NT2/D1 (cell line): ENCODE measurements at regions not wholly inside any gene's neighbourhood (a gene's known extent, or its start where the extent isn't known, plus 50 kb on each side); places are given as distances from the start of the nearest gene placed in this dataset.

ENCODE experiments used
- DNase-seq: peaks from one replicate; pipeline ENCODE4 v3.0.0-alpha.2; 2011; ENCODE audit warnings: low read depth, low spot score
- H3K27me3 ChIP-seq: 2 replicates; pipeline ENCODE4 v1.6.0; 2011; ENCODE audit warnings: mild to moderate bottlenecking; ENCODE audit not compliant: insufficient read length, insufficient read depth
- H3K36me3 ChIP-seq: 2 replicates; pipeline ENCODE4 v1.6.1; 2011; ENCODE audit warnings: mild to moderate bottlenecking, low read length, mixed read lengths; ENCODE audit not compliant: insufficient read depth, insufficient read length
- H3K4me1 ChIP-seq: 2 replicates; pipeline ENCODE4 v1.5.1; 2011; ENCODE audit not compliant: insufficient read depth, insufficient read length
- H3K4me3 ChIP-seq: 2 replicates; pipeline ENCODE4 v1.5.1; 2011; ENCODE audit warnings: low read depth; ENCODE audit not compliant: insufficient read length
- H3K9ac ChIP-seq: 2 replicates; pipeline ENCODE4 v1.6.0; 2011; ENCODE audit warnings: low read depth; ENCODE audit not compliant: insufficient read length
- H3K9me3 ChIP-seq: 2 replicates; pipeline ENCODE4 v1.5.1; 2011; ENCODE audit warnings: mild to moderate bottlenecking, low read length; ENCODE audit not compliant: insufficient read depth
- SUZ12 ChIP-seq: IDR thresholded peaks from 2 replicates; pipeline ENCODE4 v1.6.1; 2011; ENCODE audit not compliant: insufficient read length, insufficient read depth; ENCODE audit errors: extremely low read depth
- YY1 ChIP-seq: IDR thresholded peaks from 2 replicates; pipeline ENCODE4 v1.6.1; 2011; ENCODE audit not compliant: insufficient read length, insufficient read depth
- ZNF274 ChIP-seq: IDR thresholded peaks from 2 replicates; pipeline ENCODE4 v1.6.1; 2011; ENCODE audit warnings: mild to moderate bottlenecking, low read depth, low read length

DNA sequence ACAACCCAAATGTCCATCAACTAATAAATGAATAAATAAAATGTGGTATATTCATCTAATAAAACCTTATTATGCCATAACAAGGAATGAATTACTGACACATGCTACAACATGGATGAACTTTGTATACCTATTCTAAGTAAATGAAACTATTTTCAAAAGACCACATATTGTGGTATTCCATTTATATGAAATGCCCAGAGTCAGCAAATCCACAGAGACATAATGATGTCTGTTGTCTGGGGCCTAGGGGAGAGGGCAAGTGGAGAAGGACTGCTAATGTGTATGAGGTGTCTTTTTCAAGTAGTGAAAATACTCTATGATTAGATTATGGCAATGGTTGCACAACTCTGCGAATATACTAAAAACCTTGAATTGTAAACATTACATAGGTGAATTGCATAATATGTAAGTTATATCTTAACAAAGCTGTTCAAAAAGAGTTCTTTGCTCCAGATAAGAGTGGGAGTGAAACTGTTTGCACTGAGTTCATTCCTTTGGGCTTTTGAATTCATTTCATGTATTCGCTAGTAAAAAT, 464.2 kb downstream of the NUF2 start:
- Histone ChIP-seq H3K4me3 (no peak overlapping the region), H3K4me1 (no peaks in the 10 kb centered on the region), H3K36me3 (no peaks in the 10 kb centered on the region), H3K9ac (no peak overlapping the region), H3K27me3 (no peaks in the 10 kb centered on the region), H3K9me3 (peaks cover 3% of the 10 kb centered on the region; the same call in 1 of the 2 replicates)
- DNase-seq, result no peak
- TF ChIP-seq ZNF274, result no peak
- TF ChIP-seq YY1, result no peak
- TF ChIP-seq SUZ12, result no peak

DNA sequence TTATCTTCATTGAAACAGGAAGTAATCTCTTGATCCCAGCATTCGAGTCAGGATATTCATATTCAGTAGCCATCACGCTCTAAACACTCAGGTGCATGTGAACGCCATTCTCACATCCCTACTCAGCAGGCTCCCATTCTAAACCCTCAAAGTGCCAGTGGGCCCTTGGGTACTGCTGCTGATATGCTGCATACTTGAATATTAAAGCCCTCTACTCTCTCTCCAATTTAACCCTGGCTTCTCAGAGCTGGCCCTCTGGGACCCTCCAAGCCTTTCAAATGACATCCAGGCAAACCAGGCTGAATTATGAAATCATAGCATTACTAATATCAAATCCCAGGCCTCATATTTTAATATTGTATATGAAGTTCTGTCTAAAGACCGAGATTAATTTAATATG, 468.2 kb downstream of the NUF2 start:
- DNase-seq, result no peak
- Histone ChIP-seq H3K4me3 (no peak overlapping the region), H3K4me1 (no peaks in the 10 kb centered on the region), H3K36me3 (no peaks in the 10 kb centered on the region), H3K9me3 (peaks cover 5% of the 10 kb centered on the region; the same call in 1 of the 2 replicates), H3K27me3 (no peaks in the 10 kb centered on the region), H3K9ac (no peak overlapping the region)
- TF ChIP-seq SUZ12 (no peak), YY1 (no peak), ZNF274 (no peak)

GRCh38 chr1:163794551-163794950, 472.8 kb downstream of the NUF2 start:
- no peaks in the 10 kb centered on the region for H3K36me3 ChIP-seq
- DNase-seq, result no peak
- H3K9ac ChIP-seq, result no peak overlapping the region
- TF ChIP-seq ZNF274, result no peak
- TF ChIP-seq YY1, result no peak
- TF ChIP-seq SUZ12, result no peak
- no peaks in the 10 kb centered on the region for H3K4me1 ChIP-seq
- H3K9me3 ChIP-seq, result peaks cover 5% of the 10 kb centered on the region; the same call in 1 of the 2 replicates
- H3K4me3 ChIP-seq, result no peak overlapping the region
- no peaks in the 10 kb centered on the region for H3K27me3 ChIP-seq

DNA sequence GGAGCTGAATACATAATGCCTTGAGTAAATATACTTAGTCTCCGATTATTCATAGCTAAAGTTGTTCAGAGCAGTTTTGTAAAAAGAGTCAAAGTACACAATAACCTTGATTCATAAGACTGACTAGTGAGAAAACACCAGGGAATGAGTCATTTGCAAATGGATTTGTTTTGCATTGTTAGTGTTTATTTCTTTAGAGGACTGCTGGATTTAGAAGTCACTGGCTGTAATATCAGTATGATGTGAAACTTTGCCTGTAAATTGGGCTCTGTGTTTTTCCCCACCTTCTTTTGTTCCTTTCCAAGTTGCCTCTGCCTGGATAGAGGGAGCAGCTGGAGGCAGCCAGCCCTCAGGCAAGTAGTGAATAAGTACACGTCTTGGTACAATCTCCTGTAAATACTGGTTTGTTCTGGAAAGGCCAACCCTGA, 474.7 kb downstream of the NUF2 start:
- TF ChIP-seq SUZ12, result no peak
- no peak for TF ChIP-seq ZNF274
- no peak for TF ChIP-seq YY1
- Histone ChIP-seq H3K4me3 (no peak overlapping the region), H3K27me3 (no peaks in the 10 kb centered on the region), H3K4me1 (no peaks in the 10 kb centered on the region), H3K9ac (no peak overlapping the region), H3K36me3 (no peaks in the 10 kb centered on the region), H3K9me3 (peaks cover 5% of the 10 kb centered on the region; the same call in 1 of the 2 replicates)
- peak; percentile 8 for DNase-seq

DNA sequence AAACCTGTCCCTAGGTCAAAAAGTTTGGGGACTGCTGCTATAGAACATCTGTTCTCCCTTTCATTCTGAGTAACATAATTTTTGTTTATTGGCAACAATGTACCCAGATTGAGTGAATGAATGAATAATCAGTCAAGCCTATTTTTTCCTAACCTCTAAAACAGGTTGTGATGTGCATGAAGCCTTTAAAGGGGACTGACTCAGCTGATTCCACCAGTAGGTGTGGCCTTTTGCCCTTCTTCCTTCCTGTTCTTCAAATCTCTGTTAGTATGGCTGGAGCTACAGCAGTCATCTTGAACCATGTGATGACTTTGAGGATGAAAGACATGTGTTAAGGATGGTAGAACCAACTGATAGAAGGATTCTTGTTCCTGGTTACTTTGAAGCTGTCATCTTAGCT, 476.1 kb downstream of the NUF2 start:
- no peak for TF ChIP-seq ZNF274
- no peak for TF ChIP-seq SUZ12
- no peak for TF ChIP-seq YY1
- no peaks in the 10 kb centered on the region for H3K36me3 ChIP-seq
- DNase-seq, result no peak
- no peaks in the 10 kb centered on the region for H3K4me1 ChIP-seq
- H3K9ac ChIP-seq, result no peak overlapping the region
- peaks cover under 1% of the 10 kb centered on the region; the same call in 1 of the 2 replicates for H3K9me3 ChIP-seq
- no peak overlapping the region for H3K4me3 ChIP-seq
- H3K27me3 ChIP-seq, result no peaks in the 10 kb centered on the region

- no peaks in the 10 kb centered on the region for H3K9me3 ChIP-seq
- no peak for TF ChIP-seq YY1
- TF ChIP-seq ZNF274, result no peak
- no peak for DNase-seq
These were observed 477.5 kb downstream of the NUF2 start for GRCh38 chr1:163799190-163799805.

DNA sequence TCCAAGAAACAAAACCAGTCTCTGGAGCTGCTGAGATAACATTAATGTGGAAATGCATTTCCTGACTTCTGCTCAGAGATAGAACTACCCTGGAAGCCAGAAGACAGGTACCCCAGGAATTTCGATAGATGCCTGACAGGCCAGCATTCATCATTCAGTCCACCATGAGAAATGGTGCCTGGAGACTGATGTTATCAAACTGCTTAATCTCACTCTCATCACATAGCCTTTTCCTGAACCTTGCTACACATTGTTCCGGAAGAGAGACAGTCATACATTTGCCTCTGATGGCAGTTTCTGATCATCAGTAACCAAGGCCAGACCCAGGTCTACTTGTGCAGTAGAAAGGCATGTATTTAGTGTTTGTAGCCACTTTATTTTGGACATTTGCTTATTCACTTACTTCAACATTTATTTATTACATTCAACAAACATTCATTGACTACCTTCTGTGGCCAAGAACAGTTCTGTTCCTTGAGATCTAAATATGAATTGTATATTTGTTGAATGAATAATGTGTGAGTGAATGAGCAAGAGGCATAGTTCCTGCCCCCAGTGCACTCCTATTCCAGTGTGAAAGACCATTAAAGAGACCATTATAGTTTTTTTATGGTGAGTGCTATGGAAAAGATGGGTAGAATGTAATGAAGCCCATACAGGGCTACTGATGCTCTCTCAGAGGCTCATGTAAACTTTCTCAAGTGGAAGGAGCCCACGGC, 485.7 kb downstream of the NUF2 start:
- no peak overlapping the region for H3K4me3 ChIP-seq
- H3K4me1 ChIP-seq, result no peaks in the 10 kb centered on the region
- no peak for DNase-seq
- no peaks in the 10 kb centered on the region for H3K36me3 ChIP-seq
- no peak overlapping the region for H3K9ac ChIP-seq
- TF ChIP-seq YY1, result no peak
- TF ChIP-seq SUZ12, result no peak
- no peak for TF ChIP-seq ZNF274
- H3K27me3 ChIP-seq, result no peaks in the 10 kb centered on the region
- no peaks in the 10 kb centered on the region for H3K9me3 ChIP-seq

More at GRCh38 chr1:163799190-163799805, 477.5 kb downstream of the NUF2 start:
- Histone ChIP-seq H3K27me3 (no peaks in the 10 kb centered on the region), H3K36me3 (no peaks in the 10 kb centered on the region), H3K9ac (no peak overlapping the region), H3K4me1 (no peaks in the 10 kb centered on the region), H3K4me3 (no peak overlapping the region)
